ENCODE measurements at regions not wholly inside any gene's neighbourhood (a gene's known extent, or its start where the extent isn't known, plus 50 kb on each side); places are given as distances from the start of the nearest gene placed in this dataset.

DNA sequence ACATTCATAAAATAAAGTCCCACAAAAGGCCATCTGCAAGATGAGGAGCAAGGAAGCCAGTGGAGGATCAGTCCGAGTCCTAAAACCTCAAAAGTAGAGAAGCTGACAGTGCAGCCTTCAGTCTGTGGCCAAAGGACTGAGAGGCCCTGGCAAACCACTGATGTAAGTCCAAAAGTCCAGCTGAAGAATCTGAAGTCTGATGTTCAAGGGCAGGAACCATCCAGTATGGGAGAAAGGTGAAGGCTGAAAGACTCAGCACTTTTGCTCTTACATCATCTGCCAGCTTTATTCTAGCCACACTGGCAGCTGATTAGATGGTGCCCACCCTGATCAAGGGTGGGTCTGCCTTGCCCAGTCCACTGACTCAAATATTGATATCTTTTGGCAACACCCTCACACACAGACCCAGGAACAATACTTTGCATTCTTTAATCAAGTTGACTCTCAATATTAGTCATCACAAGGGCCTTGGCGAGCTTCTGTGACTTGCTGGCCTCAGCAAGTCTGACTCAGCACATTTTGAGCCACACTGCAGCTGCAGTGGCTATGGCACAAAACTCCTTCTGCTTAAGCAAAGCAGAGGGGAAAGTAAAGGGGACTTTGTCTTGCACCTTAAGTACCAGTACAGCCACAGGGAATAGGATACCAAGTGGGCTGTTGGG, 1370.3 kb upstream of the CITED2 start:
- Histone ChIP-seq H3K4me2 (no peak overlapping the region), H3K9me3 (ENCODE audit: insufficient read depth, low read depth) (no peaks in the 10 kb centered on the region), H2AFZ (no peak overlapping the region), H3K79me2 (ENCODE audit: low read depth) (no peaks in the 10 kb centered on the region), H4K20me1 (ENCODE audit: insufficient read depth) (no peaks in the 10 kb centered on the region), H3K27ac (peak overlapping the region; percentile 36; the same call in 1 of the 2 replicates), H3K27me3 (ENCODE audit: insufficient read depth, low read depth) (no peaks in the 10 kb centered on the region), H3K4me1 (replicated peaks; ENCODE audit: insufficient read depth) (peaks cover 9% of the 10 kb centered on the region; the same call in 1 of the 2 replicates), H3K36me3 (ENCODE audit: low read depth) (no peaks in the 10 kb centered on the region), H3F3A (ENCODE audit: insufficient read depth, low read depth) (peaks cover 5% of the 10 kb centered on the region), H3K4me3 (no peak overlapping the region), H3K9me2 (ENCODE audit: insufficient read depth) (no peaks in the 10 kb centered on the region)
- ChIA-PET POLR2A (ENCODE audit: unreplicated experiment) (interaction anchor here (0.7 kb wide), 1 partner anchor 113 kb away, joined by 3 read pairs; no protein-coding TSS in a partner anchor), CTCF (no interaction called here)
- peak; percentile 6 to 41 for DNase-seq
- TF ChIP-seq CTCF (conservative IDR thresholded peaks at IDR 0.05) (no peak), EZH2 (IDR thresholded peaks at IDR 0.05; ENCODE audit: low read depth) (no peak)
- intact Hi-C loops (cut with micrococcal nuclease; ENCODE audit: unreplicated experiment) = no loop called here
- BruUV-seq (replicated peaks) = no TSS peak

DNA sequence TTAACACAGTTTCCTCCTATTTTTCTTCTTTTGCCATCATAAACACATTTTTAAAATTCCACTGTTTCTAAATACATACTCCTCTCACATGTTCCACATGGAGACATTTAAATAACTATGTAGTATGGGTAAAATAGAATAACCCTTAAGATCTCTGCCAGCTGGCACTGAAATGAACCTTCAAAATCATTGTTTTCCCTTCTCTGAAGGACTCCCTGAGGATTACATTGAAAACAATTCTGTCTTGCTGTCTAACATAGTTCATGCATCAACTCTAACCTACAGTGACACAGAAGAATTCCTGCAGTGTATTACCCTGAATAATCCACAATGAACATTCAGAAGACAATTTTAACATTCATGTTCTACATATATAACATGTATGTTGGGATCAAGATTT, 1361.8 kb upstream of the CITED2 start:
- H3K9me2 ChIP-seq (ENCODE audit: insufficient read depth) = no peaks in the 10 kb centered on the region
- no peaks in the 10 kb centered on the region for H3K36me3 ChIP-seq (ENCODE audit: low read depth)
- H3K27me3 ChIP-seq (ENCODE audit: insufficient read depth, low read depth) = no peaks in the 10 kb centered on the region
- no peaks in the 10 kb centered on the region for H4K20me1 ChIP-seq (ENCODE audit: insufficient read depth)
- H3K27ac ChIP-seq = no peak overlapping the region
- no peaks in the 10 kb centered on the region for H3K9me3 ChIP-seq (ENCODE audit: insufficient read depth, low read depth)
- no TSS peak for BruUV-seq (replicated peaks)
- ChIA-PET CTCF (no interaction called here), POLR2A (ENCODE audit: unreplicated experiment) (no interaction called here)
- H2AFZ ChIP-seq = peak overlapping the region; percentile 15; the same call in 1 of the 2 replicates
- H3K79me2 ChIP-seq (ENCODE audit: low read depth) = no peaks in the 10 kb centered on the region
- TF ChIP-seq EZH2 (IDR thresholded peaks at IDR 0.05; ENCODE audit: low read depth) = no peak
- no peak overlapping the region for H3K4me3 ChIP-seq
- no peaks in the 10 kb centered on the region for H3K4me1 ChIP-seq (replicated peaks; ENCODE audit: insufficient read depth)
- DNase-seq = no peak
- intact Hi-C loops (cut with micrococcal nuclease; ENCODE audit: unreplicated experiment) = no loop called here
- no peaks in the 10 kb centered on the region for H3F3A ChIP-seq (ENCODE audit: insufficient read depth, low read depth)
- no peak overlapping the region for H3K4me2 ChIP-seq

- no peaks in the 10 kb centered on the region for H4K20me1 ChIP-seq (ENCODE audit: insufficient read depth)
- H3K4me3 ChIP-seq = no peak overlapping the region
- no TSS peak for BruUV-seq (replicated peaks)
- ChIA-PET POLR2A (ENCODE audit: unreplicated experiment) (no interaction called here), CTCF (no interaction called here)
- H3F3A ChIP-seq (ENCODE audit: insufficient read depth, low read depth) = no peaks in the 10 kb centered on the region
- TF ChIP-seq EZH2 (IDR thresholded peaks at IDR 0.05; ENCODE audit: low read depth) (no peak), CTCF (conservative IDR thresholded peaks at IDR 0.05) (no peak)
- DNase-seq = no peak
- H3K27me3 ChIP-seq (ENCODE audit: insufficient read depth, low read depth) = no peaks in the 10 kb centered on the region
- no peak overlapping the region for H2AFZ ChIP-seq
- no peak overlapping the region for H3K4me2 ChIP-seq
- intact Hi-C loops (cut with micrococcal nuclease; ENCODE audit: unreplicated experiment) = no loop called here
- H3K79me2 ChIP-seq (ENCODE audit: low read depth) = no peaks in the 10 kb centered on the region
- no peaks in the 10 kb centered on the region for H3K9me3 ChIP-seq (ENCODE audit: insufficient read depth, low read depth)
- no peaks in the 10 kb centered on the region for H3K9me2 ChIP-seq (ENCODE audit: insufficient read depth)
- H3K4me1 ChIP-seq (replicated peaks; ENCODE audit: insufficient read depth) = no peaks in the 10 kb centered on the region
- no peaks in the 10 kb centered on the region for H3K36me3 ChIP-seq (ENCODE audit: low read depth)
- no peak overlapping the region for H3K27ac ChIP-seq
These were observed 1358.5 kb upstream of the CITED2 start for GRCh38 chr6:140732991-140733390.

DNA sequence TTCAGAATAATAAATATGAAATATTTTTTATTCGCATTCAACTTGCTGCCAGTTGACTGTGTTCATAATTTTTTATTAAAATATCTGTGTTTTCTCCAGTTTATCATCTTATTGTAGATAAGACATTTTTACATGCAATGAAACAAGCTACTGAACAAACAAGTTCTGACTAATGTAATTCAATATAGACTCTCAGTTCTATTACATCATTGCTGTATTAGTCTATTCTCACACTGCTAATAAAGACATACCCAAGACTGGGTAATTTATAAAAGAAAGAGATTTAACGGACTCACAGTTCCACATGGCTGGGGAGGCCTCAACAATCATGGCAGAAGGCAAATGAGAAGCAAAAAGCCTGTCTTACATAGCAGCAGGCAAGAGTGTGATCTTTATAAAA, 1357.7 kb upstream of the CITED2 start:
- CTCF ChIA-PET = no interaction called here
- Histone ChIP-seq H2AFZ (no peak overlapping the region), H3K9me3 (ENCODE audit: insufficient read depth, low read depth) (no peaks in the 10 kb centered on the region), H3K9me2 (ENCODE audit: insufficient read depth) (no peaks in the 10 kb centered on the region), H3K27me3 (ENCODE audit: insufficient read depth, low read depth) (no peaks in the 10 kb centered on the region), H3K36me3 (ENCODE audit: low read depth) (no peaks in the 10 kb centered on the region), H3K27ac (no peak overlapping the region), H3K4me3 (no peak overlapping the region), H3K4me2 (no peak overlapping the region), H3K4me1 (replicated peaks; ENCODE audit: insufficient read depth) (no peaks in the 10 kb centered on the region), H4K20me1 (ENCODE audit: insufficient read depth) (no peaks in the 10 kb centered on the region), H3F3A (ENCODE audit: insufficient read depth, low read depth) (no peaks in the 10 kb centered on the region), H3K79me2 (ENCODE audit: low read depth) (no peaks in the 10 kb centered on the region)
- DNase-seq = no peak
- no peak for TF ChIP-seq EZH2 (IDR thresholded peaks at IDR 0.05; ENCODE audit: low read depth)
- no peak for TF ChIP-seq CTCF (conservative IDR thresholded peaks at IDR 0.05)
- intact Hi-C loops (cut with micrococcal nuclease; ENCODE audit: unreplicated experiment) = no loop called here
- no TSS peak for BruUV-seq (replicated peaks)
- POLR2A ChIA-PET (ENCODE audit: unreplicated experiment) = no interaction called here

All from PC-9 (cell line).